Dermis microvascular lymphatic vessel endothelial cell (primary cell): ENCODE measurements at regions not wholly inside any gene's neighbourhood (a gene's known extent, or its start where the extent isn't known, plus 50 kb on each side); places are given as distances from the start of the nearest gene placed in this dataset.
"Not testable (repeated sequence)": the region's sequence is repeated elsewhere in the genome, so short reads cannot be mapped to it uniquely, and the experiment has no call there.

ENCODE experiments used
- DNase-seq, 2 donors: peaks; one replicate each; pipeline versions ENCODE4 v3.0.0 to v3.0.0-alpha.2; 2010; ENCODE audit warnings: low read depth in 2 of 2

- DNase-seq: no peak
Observed at GRCh38 chr1:208465786-208466590, 221.8 kb upstream of the PLXNA2 start.

GRCh38 chr1:208467151-208467780 is 223.1 kb upstream of the PLXNA2 start:
- DNase-seq: no peak

- no peak for DNase-seq
Observed at GRCh38 chr1:208475449-208475848, 231.3 kb upstream of the PLXNA2 start.

GRCh38 chr1:208475951-208476845 is 232.0 kb upstream of the PLXNA2 start:
- no peak for DNase-seq

- DNase-seq: no peak
Observed at GRCh38 chr1:208476846-208477170, 232.6 kb upstream of the PLXNA2 start.

GRCh38 chr1:208479435-208479834 is 235.3 kb upstream of the PLXNA2 start:
- DNase-seq: no peak

- no peak for DNase-seq
Observed at GRCh38 chr1:208485512-208485911, 241.3 kb upstream of the PLXNA2 start.

- DNase-seq: no peak
Observed at GRCh38 chr1:208486677-208487076, 242.5 kb upstream of the PLXNA2 start.

GRCh38 chr1:208488432-208488831 is 244.2 kb upstream of the PLXNA2 start:
- DNase-seq: not testable (repeated sequence)

GRCh38 chr1:208496467-208497371 is 252.5 kb upstream of the PLXNA2 start:
- DNase-seq: no peak

GRCh38 chr1:208497866-208498541 is 253.8 kb upstream of the PLXNA2 start:
- DNase-seq: no peak

- DNase-seq: no peak
Observed at GRCh38 chr1:208499026-208499425, 254.8 kb upstream of the PLXNA2 start.

GRCh38 chr1:208499601-208500000 is 255.4 kb upstream of the PLXNA2 start:
- DNase-seq: no peak

- DNase-seq: no peak
Observed at GRCh38 chr1:208500375-208500774, 256.2 kb upstream of the PLXNA2 start.

GRCh38 chr1:208501542-208501941 is 257.4 kb upstream of the PLXNA2 start:
- DNase-seq: no peak

- no peak for DNase-seq
Observed at GRCh38 chr1:208503787-208504186, 259.6 kb upstream of the PLXNA2 start.

- no peak for DNase-seq
Observed at GRCh38 chr1:208506812-208507211, 262.6 kb upstream of the PLXNA2 start.

GRCh38 chr1:208509072-208509471 is 264.9 kb upstream of the PLXNA2 start:
- no peak for DNase-seq

GRCh38 chr1:208510192-208510952 is 266.2 kb upstream of the PLXNA2 start:
- no peak for DNase-seq
